ENCODE measurements at regions not wholly inside any gene's neighbourhood (a gene's known extent, or its start where the extent isn't known, plus 50 kb on each side); places are given as distances from the start of the nearest gene placed in this dataset.

- TF ChIP-seq POLR2A (IDR thresholded peaks at IDR 0.05) (no peak), CTCF (IDR thresholded peaks at IDR 0.05) (no peak)
These were observed 84.7 kb downstream of the RIPK4 start for GRCh38 chr21:41681939-41682718.

All from thyroid gland (tissue), 4 donors.